GM10266 (cell line): ENCODE measurements at regions not wholly inside any gene's neighbourhood (a gene's known extent, or its start where the extent isn't known, plus 50 kb on each side); places are given as distances from the start of the nearest gene placed in this dataset.

Experiments
- DNase-seq: peaks from one replicate; pipeline ENCODE4 v3.0.0; 2012; ENCODE audit errors: extremely low spot score
- TF ChIP-seq, protein P1 (sequence below): IDR thresholded peaks from 2 replicates; pipeline ENCODE4 v1.5.1; 2012; ENCODE audit warnings: mild to moderate bottlenecking, low read depth; ENCODE audit not compliant: control insufficient read depth, insufficient read depth; ENCODE audit errors: missing control alignments

DNA sequence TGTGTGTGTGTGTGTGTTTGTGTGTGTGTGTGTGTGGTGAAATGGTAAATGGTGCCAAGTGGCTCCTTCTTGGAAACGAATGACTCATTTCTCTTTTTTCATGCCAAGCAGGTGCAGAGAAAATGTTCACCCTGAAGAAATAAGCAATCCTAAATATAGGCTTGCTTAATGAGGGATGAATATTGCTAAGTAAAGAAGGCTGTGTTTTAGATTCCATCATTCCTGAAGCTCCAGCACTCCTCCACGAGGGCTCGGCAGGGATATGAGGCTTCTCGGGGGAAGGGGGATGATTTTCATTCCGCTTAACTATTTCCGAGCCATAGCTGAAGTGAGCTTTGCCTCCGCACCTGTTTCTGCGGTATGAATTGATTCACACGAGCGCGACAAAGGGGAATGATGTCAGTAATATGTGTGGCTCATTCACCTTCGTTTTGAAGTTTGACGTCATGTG lies 72.9 kb downstream of the TSN start:
- no peak for DNase-seq
- TF ChIP-seq, protein P1, sequence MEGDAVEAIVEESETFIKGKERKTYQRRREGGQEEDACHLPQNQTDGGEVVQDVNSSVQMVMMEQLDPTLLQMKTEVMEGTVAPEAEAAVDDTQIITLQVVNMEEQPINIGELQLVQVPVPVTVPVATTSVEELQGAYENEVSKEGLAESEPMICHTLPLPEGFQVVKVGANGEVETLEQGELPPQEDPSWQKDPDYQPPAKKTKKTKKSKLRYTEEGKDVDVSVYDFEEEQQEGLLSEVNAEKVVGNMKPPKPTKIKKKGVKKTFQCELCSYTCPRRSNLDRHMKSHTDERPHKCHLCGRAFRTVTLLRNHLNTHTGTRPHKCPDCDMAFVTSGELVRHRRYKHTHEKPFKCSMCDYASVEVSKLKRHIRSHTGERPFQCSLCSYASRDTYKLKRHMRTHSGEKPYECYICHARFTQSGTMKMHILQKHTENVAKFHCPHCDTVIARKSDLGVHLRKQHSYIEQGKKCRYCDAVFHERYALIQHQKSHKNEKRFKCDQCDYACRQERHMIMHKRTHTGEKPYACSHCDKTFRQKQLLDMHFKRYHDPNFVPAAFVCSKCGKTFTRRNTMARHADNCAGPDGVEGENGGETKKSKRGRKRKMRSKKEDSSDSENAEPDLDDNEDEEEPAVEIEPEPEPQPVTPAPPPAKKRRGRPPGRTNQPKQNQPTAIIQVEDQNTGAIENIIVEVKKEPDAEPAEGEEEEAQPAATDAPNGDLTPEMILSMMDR: no peak

DNA sequence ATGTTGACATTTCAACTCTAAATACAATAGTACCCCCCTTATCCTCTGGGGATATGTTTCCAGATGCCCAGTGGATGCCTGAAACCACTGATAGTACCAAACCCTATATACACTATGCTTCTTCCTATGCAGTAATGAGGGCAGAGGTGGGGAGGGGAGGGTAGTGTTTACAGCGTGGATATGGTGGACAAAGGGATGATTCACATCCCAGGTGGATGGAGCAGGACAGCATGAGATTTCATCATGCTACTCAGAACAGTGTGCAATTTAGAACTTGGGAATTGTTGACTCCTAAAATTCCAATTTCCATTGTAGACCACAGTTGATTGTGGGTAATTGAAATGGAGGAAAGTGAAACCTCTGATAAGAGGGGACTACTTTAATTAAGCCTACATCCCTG lies 75.4 kb downstream of the TSN start:
- TF ChIP-seq, protein P1: no peak
- DNase-seq: no peak

DNA sequence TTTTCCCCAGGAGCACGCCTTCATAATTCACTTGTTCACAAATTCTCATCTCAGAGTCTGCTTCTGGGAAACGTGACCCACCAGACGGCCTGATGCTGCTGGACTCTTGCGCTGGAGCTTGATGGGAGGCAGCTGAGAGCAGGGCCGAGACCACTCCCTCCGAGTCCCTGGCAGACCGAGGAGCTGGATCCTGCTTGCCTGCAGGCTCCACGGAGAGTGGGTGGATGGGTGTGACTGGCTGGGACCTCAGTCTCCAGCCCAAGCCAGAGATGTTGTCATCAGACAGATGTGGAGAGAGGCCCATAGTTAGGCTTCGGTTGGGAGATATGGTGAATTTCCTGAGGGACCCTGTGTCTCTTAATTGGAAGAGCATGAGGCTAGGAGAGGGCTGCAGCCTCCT lies 76.4 kb downstream of the TSN start:
- DNase-seq: no peak
- TF ChIP-seq, protein P1: no peak

DNA sequence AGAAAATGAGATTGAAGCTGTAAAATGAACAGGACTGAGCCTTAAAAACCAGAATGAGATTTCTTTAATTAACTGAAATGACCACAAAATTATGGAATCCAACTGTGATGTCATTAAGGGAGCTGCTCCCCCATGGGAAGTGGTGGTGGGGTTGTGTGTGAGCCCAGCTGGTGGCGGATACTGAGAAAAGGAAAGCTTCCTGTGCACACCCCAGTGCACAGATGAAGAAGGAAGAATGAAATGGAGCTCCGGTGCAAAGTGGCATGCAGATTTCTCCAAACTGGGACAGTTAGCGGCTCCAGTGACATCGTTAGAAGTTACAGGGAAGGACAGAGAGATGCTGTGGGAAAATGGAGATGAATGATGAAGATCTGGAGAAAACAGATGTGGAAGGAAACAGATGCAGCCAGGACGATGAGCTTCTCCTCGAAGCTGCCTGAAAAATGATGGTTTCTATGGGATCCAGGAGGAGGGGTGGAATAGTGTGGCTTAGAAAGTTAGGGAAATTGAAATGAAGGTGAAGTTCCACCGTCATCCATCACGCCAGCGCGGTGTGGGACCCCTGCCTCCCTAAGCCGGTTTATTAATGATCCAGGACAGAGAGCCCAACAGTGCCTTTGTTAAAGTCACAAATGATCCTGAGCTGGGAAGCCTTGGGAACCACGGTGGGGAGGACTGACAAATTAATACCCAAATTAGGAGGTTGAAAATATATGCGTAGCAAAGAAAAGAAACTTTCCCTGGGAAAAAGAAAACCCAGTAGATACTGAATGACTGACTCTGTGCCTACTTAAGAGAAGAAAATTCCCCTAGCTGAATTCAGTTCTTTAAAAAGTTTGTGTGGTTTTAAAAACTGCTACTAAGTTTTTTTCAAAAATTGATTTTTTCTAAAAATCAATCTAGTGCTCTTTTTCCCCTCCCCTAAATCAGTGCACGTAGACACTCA lies 77.2 kb downstream of the TSN start:
- TF ChIP-seq, protein P1: no peak
- no peak for DNase-seq

DNA sequence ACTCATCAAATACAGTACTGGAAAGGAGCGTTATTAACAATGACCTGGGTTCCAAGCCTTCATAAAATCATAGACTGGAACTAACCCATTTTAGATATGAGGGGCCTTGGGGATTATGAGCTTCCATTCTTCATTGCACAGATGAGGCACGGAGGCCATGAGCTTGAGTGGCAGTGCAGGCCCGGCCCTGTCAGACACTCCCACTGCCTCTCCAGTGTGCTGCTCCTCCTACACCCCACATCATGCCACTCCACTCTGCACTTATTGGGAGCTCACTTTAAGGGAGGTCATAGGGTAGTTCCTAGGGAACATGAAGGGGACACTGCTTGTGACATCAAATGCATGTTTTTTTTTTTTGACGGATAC lies 77.9 kb downstream of the TSN start:
- TF ChIP-seq, protein P1: no peak
- no peak for DNase-seq

DNA sequence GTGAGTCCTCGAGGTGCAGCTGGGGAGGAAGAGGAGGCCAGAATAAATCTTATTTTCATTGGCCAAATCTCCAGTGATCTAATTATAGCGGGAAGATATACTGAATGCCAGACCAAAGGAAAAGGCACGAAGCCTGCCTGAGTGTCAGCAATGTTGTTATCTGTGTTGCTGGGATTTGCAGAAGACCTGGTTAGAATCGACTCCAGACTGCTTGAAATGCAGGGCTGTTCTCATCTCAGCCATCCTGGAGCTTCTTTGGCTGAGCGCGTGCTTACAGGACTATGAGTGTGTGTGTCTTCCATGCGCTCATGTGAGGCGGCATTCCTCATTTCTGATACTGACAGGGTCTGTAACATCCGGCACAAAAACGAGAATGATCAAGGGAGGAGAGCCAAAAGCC lies 81.2 kb downstream of the TSN start:
- no peak for DNase-seq
- TF ChIP-seq, protein P1: no peak

DNA sequence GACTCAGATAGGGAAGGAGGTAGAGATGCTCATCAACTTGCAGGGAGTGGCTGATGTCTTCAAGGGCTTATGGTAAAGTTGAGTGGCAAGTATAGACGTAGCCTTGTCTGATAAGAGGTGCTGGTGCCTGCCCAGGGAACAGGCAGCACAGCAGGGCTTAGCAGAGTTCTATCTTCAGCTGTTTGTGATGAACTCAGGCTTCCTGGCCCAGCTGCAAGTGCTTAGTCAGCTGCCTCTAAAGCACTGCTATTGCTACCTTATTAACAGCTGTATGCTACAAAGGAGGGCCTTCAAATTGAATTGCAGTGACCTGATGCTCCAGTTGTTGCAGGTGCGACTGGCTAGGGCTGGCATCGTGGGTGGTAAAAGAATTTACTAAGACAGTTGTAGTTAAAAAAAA lies 82.1 kb downstream of the TSN start:
- no peak for DNase-seq
- TF ChIP-seq, protein P1: no peak
